Mesendoderm (in vitro differentiated cells): ENCODE measurements at regions not wholly inside any gene's neighbourhood (a gene's known extent, or its start where the extent isn't known, plus 50 kb on each side); places are given as distances from the start of the nearest gene placed in this dataset.

Source experiments
- DNase-seq: peaks from one replicate; pipeline ENCODE4 v3.0.0; 2013
- H2AK5ac ChIP-seq: 2 replicates; pipeline ENCODE4 v1.6.1; 2013; ENCODE audit warnings: low read length, inconsistent platforms
- H2BK120ac ChIP-seq: 2 replicates; pipeline ENCODE4 v1.6.1; 2013; ENCODE audit warnings: low read depth, mild to moderate bottlenecking, low read length, moderate library complexity, mixed read lengths
- H2BK15ac ChIP-seq: replicated peaks from 2 replicates; pipeline ENCODE4 v1.6.1; 2013; ENCODE audit warnings: low read depth, mild to moderate bottlenecking, moderate library complexity
- H2BK5ac ChIP-seq: 2 replicates; pipeline ENCODE4 v1.6.1; 2013; ENCODE audit warnings: low read length, inconsistent platforms
- H3K18ac ChIP-seq: 2 replicates; pipeline ENCODE4 v1.6.1; 2013; ENCODE audit warnings: mild to moderate bottlenecking, low read length, mixed read lengths
- H3K23ac ChIP-seq: one replicate; pipeline ENCODE4 v1.6.1; 2013; ENCODE audit warnings: low read length
- H3K27ac ChIP-seq: 2 replicates; pipeline ENCODE4 v1.5.1; 2013; ENCODE audit warnings: low read depth, mild to moderate bottlenecking, inconsistent platforms, low read length, moderate library complexity
- H3K27me3 ChIP-seq: 2 replicates; pipeline ENCODE4 v1.6.1; 2013; ENCODE audit warnings: low read length, control low read depth, mild to moderate bottlenecking, inconsistent platforms; ENCODE audit not compliant: insufficient read depth, poor library complexity
- H3K36me3 ChIP-seq: 2 replicates; pipeline ENCODE4 v1.6.1; 2013; ENCODE audit warnings: low read length, inconsistent platforms; ENCODE audit not compliant: control insufficient read depth, insufficient read depth
- H3K4ac ChIP-seq: one replicate; pipeline ENCODE4 v1.6.1; 2013; ENCODE audit warnings: low read depth, mild to moderate bottlenecking, low read length, moderate library complexity
- H3K4me1 ChIP-seq: 2 replicates; pipeline ENCODE4 v1.6.1; 2013; ENCODE audit warnings: low read depth, low read length, inconsistent platforms; ENCODE audit not compliant: control insufficient read depth
- H3K4me2 ChIP-seq: 2 replicates; pipeline ENCODE4 v1.6.1; 2013; ENCODE audit warnings: low read length
- H3K4me3 ChIP-seq: 2 replicates; pipeline ENCODE4 v1.5.1; 2013; ENCODE audit warnings: mild to moderate bottlenecking, low read length
- H3K56ac ChIP-seq: one replicate; pipeline ENCODE4 v1.6.1; 2013; ENCODE audit warnings: low read length
- H3K79me1 ChIP-seq: 2 replicates; pipeline ENCODE4 v1.6.1; 2013; ENCODE audit warnings: low read length, inconsistent platforms
- H3K79me2 ChIP-seq: 2 replicates; pipeline ENCODE4 v1.6.1; 2013; ENCODE audit warnings: mild to moderate bottlenecking, low read length; ENCODE audit not compliant: control insufficient read depth, insufficient read depth
- H3K9ac ChIP-seq: 2 replicates; pipeline ENCODE4 v1.6.1; 2013; ENCODE audit warnings: low read length, inconsistent platforms
- H4K5ac ChIP-seq: one replicate; pipeline ENCODE4 v1.6.1; 2013; ENCODE audit warnings: low read length
- H4K8ac ChIP-seq: one replicate; pipeline ENCODE4 v1.6.1; 2013; ENCODE audit warnings: low read depth, mild to moderate bottlenecking, control low read depth, low read length, moderate library complexity
- WGBS: extraction: QIAGEN DNeasy Blood & Tissue Kit; methylation state at CpG from one replicate; pipeline ENCODE4 v1.1.7; 2013; ENCODE audit warnings: low lambda C conversion rate, missing lambda C conversion rate; ENCODE audit not compliant: insufficient coverage; ENCODE audit errors: extremely low coverage; 5-methylcytosine and 5-hydroxymethylcytosine counted together

DNA sequence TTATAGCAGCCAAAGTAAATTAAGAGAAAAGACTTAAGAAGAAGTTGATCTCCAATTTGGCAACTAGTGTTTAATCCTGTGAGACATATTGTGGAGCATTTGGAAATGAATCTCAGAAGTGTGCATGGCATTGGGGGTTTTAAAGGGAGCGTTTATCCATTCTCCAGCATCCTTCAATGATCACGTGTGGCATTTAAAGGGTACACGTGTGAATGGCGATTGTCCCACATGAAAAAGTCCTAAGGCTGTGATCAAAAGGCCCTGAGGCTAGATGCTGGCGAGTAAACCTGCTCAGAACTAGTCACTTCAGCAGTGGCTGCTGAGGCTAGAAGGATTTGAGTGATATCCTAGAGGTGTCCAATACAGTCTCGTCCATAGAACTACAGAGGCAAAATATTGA lies 315.6 kb upstream of the CDH9 start:
- H3K56ac ChIP-seq, result no peak overlapping the region
- WGBS, result no CpG with 5 or more reads among the region's 6 CpGs
- H2BK15ac ChIP-seq, result no peak overlapping the region
- no peak for DNase-seq
- H3K27me3 ChIP-seq, result no peaks in the 10 kb centered on the region
- no peak overlapping the region for H3K23ac ChIP-seq
- H2BK120ac ChIP-seq, result no peak overlapping the region
- no peak overlapping the region for H3K4me2 ChIP-seq
- H3K79me1 ChIP-seq, result no peaks in the 10 kb centered on the region
- no peak overlapping the region for H4K5ac ChIP-seq
- no peak overlapping the region for H2BK5ac ChIP-seq
- no peak overlapping the region for H3K18ac ChIP-seq
- no peak overlapping the region for H3K27ac ChIP-seq
- no peak overlapping the region for H3K4me3 ChIP-seq
- H4K8ac ChIP-seq, result no peak overlapping the region
- no peaks in the 10 kb centered on the region for H3K79me2 ChIP-seq
- no peak overlapping the region for H2AK5ac ChIP-seq
- H3K4ac ChIP-seq, result no peak overlapping the region
- no peaks in the 10 kb centered on the region for H3K4me1 ChIP-seq
- no peaks in the 10 kb centered on the region for H3K36me3 ChIP-seq
- no peak overlapping the region for H3K9ac ChIP-seq

DNA sequence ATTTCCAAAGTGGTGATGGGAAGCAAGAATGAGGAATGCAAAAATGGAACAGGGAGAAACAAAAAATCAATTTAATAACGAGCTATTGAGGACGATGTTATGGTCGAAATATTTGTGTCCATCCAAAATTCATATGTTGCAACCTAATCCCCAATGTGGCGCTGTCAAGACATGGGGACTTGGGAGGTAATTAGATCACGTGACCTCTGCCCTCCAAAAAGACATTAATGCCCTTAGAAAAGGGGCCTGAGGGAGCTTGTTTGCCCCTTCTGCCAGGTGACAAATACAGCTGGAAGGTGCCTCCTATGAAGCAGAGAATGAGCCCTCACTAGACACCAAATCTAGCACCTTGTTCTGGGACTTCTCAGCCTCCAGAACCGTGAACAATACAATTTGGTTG lies 315.2 kb upstream of the CDH9 start:
- no peaks in the 10 kb centered on the region for H3K4me1 ChIP-seq
- H2AK5ac ChIP-seq, result no peak overlapping the region
- H3K56ac ChIP-seq, result no peak overlapping the region
- H2BK120ac ChIP-seq, result no peak overlapping the region
- no peak overlapping the region for H4K5ac ChIP-seq
- H2BK5ac ChIP-seq, result no peak overlapping the region
- H3K36me3 ChIP-seq, result no peaks in the 10 kb centered on the region
- H4K8ac ChIP-seq, result no peak overlapping the region
- no peak overlapping the region for H3K18ac ChIP-seq
- no peak for DNase-seq
- no peak overlapping the region for H2BK15ac ChIP-seq
- no peak overlapping the region for H3K4me2 ChIP-seq
- no peak overlapping the region for H3K4ac ChIP-seq
- no peaks in the 10 kb centered on the region for H3K27me3 ChIP-seq
- H3K27ac ChIP-seq, result no peak overlapping the region
- no peak overlapping the region for H3K23ac ChIP-seq
- H3K79me2 ChIP-seq, result no peaks in the 10 kb centered on the region
- no peaks in the 10 kb centered on the region for H3K79me1 ChIP-seq
- no CpG with 5 or more reads among the region's 6 CpGs for WGBS
- H3K9ac ChIP-seq, result no peak overlapping the region
- H3K4me3 ChIP-seq, result no peak overlapping the region

DNA sequence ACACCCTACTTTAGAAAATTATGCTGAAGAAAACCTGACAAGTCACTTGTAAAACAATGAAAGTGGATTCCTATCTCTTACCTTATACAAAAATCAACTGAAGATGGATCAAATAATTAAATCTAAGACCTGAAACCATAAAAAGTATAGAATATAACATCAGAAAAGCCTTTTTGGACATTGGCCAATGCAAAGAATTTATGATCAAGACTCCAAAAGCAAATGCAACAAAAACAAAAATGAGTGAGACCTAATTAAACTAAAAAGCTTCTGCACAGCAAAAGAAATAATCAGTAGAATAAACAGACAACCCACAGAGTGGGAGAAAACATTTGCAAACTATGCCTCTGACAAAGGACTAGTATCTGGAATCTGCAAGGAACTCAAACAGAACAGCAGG lies 303.0 kb upstream of the CDH9 start:
- no peak overlapping the region for H3K4me3 ChIP-seq
- no peak overlapping the region for H2AK5ac ChIP-seq
- no peaks in the 10 kb centered on the region for H3K79me1 ChIP-seq
- no peak overlapping the region for H2BK5ac ChIP-seq
- no peak overlapping the region for H3K9ac ChIP-seq
- H3K56ac ChIP-seq, result no peak overlapping the region
- H3K27me3 ChIP-seq, result no peaks in the 10 kb centered on the region
- no peak overlapping the region for H3K23ac ChIP-seq
- no peaks in the 10 kb centered on the region for H3K4me1 ChIP-seq
- no peak overlapping the region for H3K27ac ChIP-seq
- H2BK15ac ChIP-seq, result no peak overlapping the region
- no peak overlapping the region for H4K5ac ChIP-seq
- no peak overlapping the region for H3K4ac ChIP-seq
- no peak overlapping the region for H3K18ac ChIP-seq
- no peaks in the 10 kb centered on the region for H3K36me3 ChIP-seq
- no peak overlapping the region for H2BK120ac ChIP-seq
- H4K8ac ChIP-seq, result no peak overlapping the region
- H3K79me2 ChIP-seq, result no peaks in the 10 kb centered on the region
- DNase-seq, result no peak
- H3K4me2 ChIP-seq, result no peak overlapping the region

DNA sequence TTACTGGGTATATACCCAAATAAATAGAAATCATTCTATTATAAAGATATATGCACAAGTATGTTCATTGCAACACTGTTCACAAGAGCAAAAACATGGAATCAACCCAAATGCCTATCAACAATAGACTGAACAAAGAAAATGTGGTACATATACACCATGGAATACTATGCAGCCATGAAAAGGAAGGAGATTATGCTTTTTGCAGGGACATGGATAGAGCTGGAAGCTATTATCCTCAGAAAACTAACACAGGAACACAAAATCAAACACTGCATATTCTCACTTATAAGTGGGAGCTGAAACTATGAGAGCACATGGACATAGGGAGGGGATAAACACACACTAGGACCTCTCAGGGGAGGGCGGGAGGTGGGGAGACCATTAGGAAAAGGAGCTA lies 298.4 kb upstream of the CDH9 start:
- Histone ChIP-seq H3K4me2 (no peak overlapping the region), H2BK5ac (no peak overlapping the region), H4K5ac (no peak overlapping the region), H4K8ac (no peak overlapping the region), H3K27me3 (no peaks in the 10 kb centered on the region), H3K79me2 (no peaks in the 10 kb centered on the region), H3K4me3 (no peak overlapping the region), H2BK120ac (no peak overlapping the region), H3K9ac (no peak overlapping the region), H2BK15ac (no peak overlapping the region), H2AK5ac (no peak overlapping the region), H3K4me1 (no peaks in the 10 kb centered on the region), H3K36me3 (no peaks in the 10 kb centered on the region), H3K79me1 (no peaks in the 10 kb centered on the region), H3K27ac (no peak overlapping the region), H3K18ac (no peak overlapping the region), H3K23ac (no peak overlapping the region), H3K56ac (no peak overlapping the region), H3K4ac (no peak overlapping the region)
- no peak for DNase-seq
- no CpG with 5 or more reads among the region's 1 CpG for WGBS

DNA sequence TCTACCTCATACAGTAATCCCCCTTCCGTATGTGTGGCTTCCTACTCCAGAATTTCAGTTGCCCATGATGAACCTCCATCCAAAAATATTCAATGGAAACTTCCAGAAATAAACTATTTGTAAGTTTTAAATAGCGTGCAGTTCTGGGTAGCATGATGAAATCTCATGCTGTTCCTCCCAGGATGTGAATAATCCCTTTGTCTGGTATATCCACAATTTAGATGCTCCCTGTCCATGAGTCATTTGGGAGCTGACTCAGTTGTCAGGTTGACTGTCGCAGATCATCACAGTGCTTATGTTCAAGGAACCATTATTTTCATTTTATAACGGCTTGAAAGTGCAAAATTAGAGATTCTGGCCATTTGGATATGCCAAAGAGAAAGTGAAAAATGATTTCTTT lies 290.1 kb upstream of the CDH9 start:
- Histone ChIP-seq H4K5ac (no peak overlapping the region), H3K9ac (no peak overlapping the region), H3K4me2 (no peak overlapping the region), H2BK15ac (no peak overlapping the region), H3K27ac (no peak overlapping the region), H3K4ac (no peak overlapping the region), H3K79me2 (no peaks in the 10 kb centered on the region), H3K4me3 (no peak overlapping the region), H2BK120ac (no peak overlapping the region), H3K79me1 (no peaks in the 10 kb centered on the region), H3K4me1 (no peaks in the 10 kb centered on the region), H2AK5ac (no peak overlapping the region), H3K27me3 (no peaks in the 10 kb centered on the region), H3K56ac (no peak overlapping the region), H3K23ac (no peak overlapping the region), H3K36me3 (no peaks in the 10 kb centered on the region), H3K18ac (no peak overlapping the region), H4K8ac (no peak overlapping the region), H2BK5ac (no peak overlapping the region)
- no peak for DNase-seq
- no CpG with 5 or more reads among the region's 4 CpGs for WGBS

DNA sequence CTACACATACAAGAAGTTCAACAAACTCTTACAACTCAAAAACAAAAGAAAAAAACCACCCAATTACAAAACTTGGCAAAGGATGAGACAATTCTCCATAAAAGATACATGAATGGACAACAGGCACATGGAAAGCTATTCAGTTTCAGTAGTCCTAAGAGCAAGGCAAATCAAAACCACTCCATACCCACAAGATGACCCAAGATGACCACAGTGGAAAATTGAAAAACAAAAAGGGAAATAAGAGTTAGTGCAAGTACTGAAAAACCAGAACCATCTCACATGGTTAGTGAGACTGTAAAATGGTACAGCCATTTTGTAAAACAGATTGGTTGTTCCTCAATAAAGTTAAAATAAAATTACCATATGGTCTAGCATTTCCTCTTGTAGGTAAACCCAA lies 287.1 kb upstream of the CDH9 start:
- Histone ChIP-seq H4K5ac (no peak overlapping the region), H3K27ac (no peak overlapping the region), H2BK120ac (no peak overlapping the region), H3K4me1 (no peaks in the 10 kb centered on the region), H4K8ac (no peak overlapping the region), H3K4me3 (no peak overlapping the region), H3K79me2 (no peaks in the 10 kb centered on the region), H3K23ac (no peak overlapping the region), H3K18ac (no peak overlapping the region), H2BK5ac (no peak overlapping the region), H3K4me2 (no peak overlapping the region), H3K36me3 (no peaks in the 10 kb centered on the region), H3K27me3 (no peaks in the 10 kb centered on the region), H3K9ac (no peak overlapping the region), H2AK5ac (no peak overlapping the region), H3K4ac (no peak overlapping the region), H2BK15ac (no peak overlapping the region), H3K56ac (no peak overlapping the region), H3K79me1 (no peaks in the 10 kb centered on the region)
- no peak for DNase-seq
